ENCODE measurements at regions not wholly inside any gene's neighbourhood (a gene's known extent, or its start where the extent isn't known, plus 50 kb on each side); places are given as distances from the start of the nearest gene placed in this dataset.

GRCh38 chr15:62269504-62269903, 104.4 kb upstream of the C2CD4B start:
- TF ChIP-seq, protein P1, sequence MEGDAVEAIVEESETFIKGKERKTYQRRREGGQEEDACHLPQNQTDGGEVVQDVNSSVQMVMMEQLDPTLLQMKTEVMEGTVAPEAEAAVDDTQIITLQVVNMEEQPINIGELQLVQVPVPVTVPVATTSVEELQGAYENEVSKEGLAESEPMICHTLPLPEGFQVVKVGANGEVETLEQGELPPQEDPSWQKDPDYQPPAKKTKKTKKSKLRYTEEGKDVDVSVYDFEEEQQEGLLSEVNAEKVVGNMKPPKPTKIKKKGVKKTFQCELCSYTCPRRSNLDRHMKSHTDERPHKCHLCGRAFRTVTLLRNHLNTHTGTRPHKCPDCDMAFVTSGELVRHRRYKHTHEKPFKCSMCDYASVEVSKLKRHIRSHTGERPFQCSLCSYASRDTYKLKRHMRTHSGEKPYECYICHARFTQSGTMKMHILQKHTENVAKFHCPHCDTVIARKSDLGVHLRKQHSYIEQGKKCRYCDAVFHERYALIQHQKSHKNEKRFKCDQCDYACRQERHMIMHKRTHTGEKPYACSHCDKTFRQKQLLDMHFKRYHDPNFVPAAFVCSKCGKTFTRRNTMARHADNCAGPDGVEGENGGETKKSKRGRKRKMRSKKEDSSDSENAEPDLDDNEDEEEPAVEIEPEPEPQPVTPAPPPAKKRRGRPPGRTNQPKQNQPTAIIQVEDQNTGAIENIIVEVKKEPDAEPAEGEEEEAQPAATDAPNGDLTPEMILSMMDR (IDR thresholded peaks at IDR 0.05) = no peak
- no peak for TF ChIP-seq ZFX (IDR thresholded peaks at IDR 0.05; ENCODE audit: borderline replicate concordance)

All from 22Rv1 (cell line).